MM.1S (cell line): ENCODE measurements at regions not wholly inside any gene's neighbourhood (a gene's known extent, or its start where the extent isn't known, plus 50 kb on each side); places are given as distances from the start of the nearest gene placed in this dataset.

Source experiments
- EZH2 ChIP-seq: fragments of 300-600 bp; sonication (generic); optimal IDR thresholded peaks from 2 replicates; pipeline ENCODE3; 2017; ENCODE audit warnings: low read depth, mild to moderate bottlenecking, antibody characterized with exemption, low read length, mixed read lengths
- EZH2phosphoT487 ChIP-seq: fragments of 300-600 bp; sonication (generic); IDR thresholded peaks from 2 replicates; pipeline ENCODE4 v1.6.1; 2018; ENCODE audit warnings: antibody characterized with exemption, low read length
- TF ChIP-seq, protein P1 (sequence below): fragments of 300-600 bp; sonication (generic); IDR thresholded peaks from 2 replicates; pipeline ENCODE4 v1.5.1; 2016; ENCODE audit warnings: antibody characterized with exemption, low read length, mixed read lengths

DNA sequence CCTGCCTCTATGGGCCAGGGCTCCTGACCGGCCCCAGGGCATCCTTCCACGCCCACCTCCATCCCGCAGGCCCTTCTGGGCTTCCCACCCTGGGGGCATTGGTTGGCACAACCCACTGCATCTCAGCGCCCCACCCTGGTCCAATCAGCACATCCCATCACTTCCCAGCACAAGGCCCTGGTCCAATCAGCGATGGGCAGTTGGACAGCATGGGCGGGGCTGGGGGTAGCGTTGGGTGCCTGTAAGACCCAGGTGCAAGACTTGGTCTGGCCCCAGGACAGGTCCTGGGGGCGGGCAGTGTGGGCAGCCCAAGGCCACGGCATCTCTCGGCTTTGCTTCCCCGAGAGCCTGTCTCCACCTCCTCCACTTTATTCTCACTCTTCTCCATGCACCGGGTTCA is 298.5 kb downstream of the BMP7 start:
- TF ChIP-seq, protein P1, sequence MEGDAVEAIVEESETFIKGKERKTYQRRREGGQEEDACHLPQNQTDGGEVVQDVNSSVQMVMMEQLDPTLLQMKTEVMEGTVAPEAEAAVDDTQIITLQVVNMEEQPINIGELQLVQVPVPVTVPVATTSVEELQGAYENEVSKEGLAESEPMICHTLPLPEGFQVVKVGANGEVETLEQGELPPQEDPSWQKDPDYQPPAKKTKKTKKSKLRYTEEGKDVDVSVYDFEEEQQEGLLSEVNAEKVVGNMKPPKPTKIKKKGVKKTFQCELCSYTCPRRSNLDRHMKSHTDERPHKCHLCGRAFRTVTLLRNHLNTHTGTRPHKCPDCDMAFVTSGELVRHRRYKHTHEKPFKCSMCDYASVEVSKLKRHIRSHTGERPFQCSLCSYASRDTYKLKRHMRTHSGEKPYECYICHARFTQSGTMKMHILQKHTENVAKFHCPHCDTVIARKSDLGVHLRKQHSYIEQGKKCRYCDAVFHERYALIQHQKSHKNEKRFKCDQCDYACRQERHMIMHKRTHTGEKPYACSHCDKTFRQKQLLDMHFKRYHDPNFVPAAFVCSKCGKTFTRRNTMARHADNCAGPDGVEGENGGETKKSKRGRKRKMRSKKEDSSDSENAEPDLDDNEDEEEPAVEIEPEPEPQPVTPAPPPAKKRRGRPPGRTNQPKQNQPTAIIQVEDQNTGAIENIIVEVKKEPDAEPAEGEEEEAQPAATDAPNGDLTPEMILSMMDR: no peak
- TF ChIP-seq EZH2phosphoT487: no peak
- TF ChIP-seq EZH2: no peak
